ENCODE measurements at regions not wholly inside any gene's neighbourhood (a gene's known extent, or its start where the extent isn't known, plus 50 kb on each side); places are given as distances from the start of the nearest gene placed in this dataset.

GRCh38 chr16:63527404-63527803, 1491.2 kb upstream of the CDH8 start:
- Mint-ChIP-seq H3K4me3 (ENCODE audit: unreplicated experiment) (no peak overlapping the region), H3K27ac (ENCODE audit: unreplicated experiment) (no peak overlapping the region), H3K36me3 (ENCODE audit: insufficient read depth, unreplicated experiment) (no peaks in the 10 kb centered on the region), H3K4me1 (ENCODE audit: low read depth, unreplicated experiment) (no peaks in the 10 kb centered on the region), H3K27me3 (ENCODE audit: insufficient read depth, unreplicated experiment) (peaks cover 2% of the 10 kb centered on the region), H3K9me3 (ENCODE audit: unreplicated experiment) (peaks cover 6% of the 10 kb centered on the region)
- Histone ChIP-seq H3K36me3 (ENCODE audit: control insufficient read depth, insufficient read depth, low read length) (no peaks in the 10 kb centered on the region), H3K4me1 (no peaks in the 10 kb centered on the region), H3K9me3 (no peaks in the 10 kb centered on the region), H3K4me3 (ENCODE audit: low read depth, low read length) (no peak overlapping the region), H3K27me3 (replicated peaks; ENCODE audit: control insufficient read depth, insufficient read depth, low read length) (no peaks in the 10 kb centered on the region)
- ChIA-PET POLR2A (no interaction called here), CTCF (no interaction called here)
- DNase-seq: no peak
- TF ChIP-seq CTCF (IDR thresholded peaks at IDR 0.05; ENCODE audit: insufficient read depth in 1 of 2, low read depth in 1 of 2, low read length in 1 of 2, severe bottlenecking in 1 of 2, unreplicated experiment in 1 of 2): no peak
- no TSS peak for BruUV-seq (replicated peaks)
- intact Hi-C loops (cut with micrococcal nuclease; ENCODE audit: unreplicated experiment): no loop called here

- CTCF ChIA-PET: no interaction called here
- TF ChIP-seq CTCF (IDR thresholded peaks at IDR 0.05; ENCODE audit: insufficient read depth in 1 of 2, low read depth in 1 of 2, low read length in 1 of 2, severe bottlenecking in 1 of 2, unreplicated experiment in 1 of 2): no peak
- intact Hi-C loops (cut with micrococcal nuclease; ENCODE audit: unreplicated experiment): no loop called here
- no peak overlapping the region for H3K27ac Mint-ChIP-seq (ENCODE audit: unreplicated experiment)
- no peaks in the 10 kb centered on the region for H3K36me3 ChIP-seq (ENCODE audit: control insufficient read depth, insufficient read depth, low read length)
- no peak overlapping the region for H3K4me3 ChIP-seq (ENCODE audit: low read depth, low read length)
- no peaks in the 10 kb centered on the region for H3K9me3 Mint-ChIP-seq (ENCODE audit: unreplicated experiment)
- H3K4me1 ChIP-seq: no peaks in the 10 kb centered on the region
- H3K36me3 Mint-ChIP-seq (ENCODE audit: insufficient read depth, unreplicated experiment): no peaks in the 10 kb centered on the region
- H3K4me3 Mint-ChIP-seq (ENCODE audit: unreplicated experiment): no peak overlapping the region
- no peaks in the 10 kb centered on the region for H3K27me3 Mint-ChIP-seq (ENCODE audit: insufficient read depth, unreplicated experiment)
- BruUV-seq (replicated peaks): no TSS peak
- H3K9me3 ChIP-seq: no peaks in the 10 kb centered on the region
- POLR2A ChIA-PET: no interaction called here
- no peaks in the 10 kb centered on the region for H3K4me1 Mint-ChIP-seq (ENCODE audit: low read depth, unreplicated experiment)
- DNase-seq: no peak
- no peaks in the 10 kb centered on the region for H3K27me3 ChIP-seq (replicated peaks; ENCODE audit: control insufficient read depth, insufficient read depth, low read length)
Measured at GRCh38 chr16:63516394-63516793, 1480.2 kb upstream of the CDH8 start.

- H3K36me3 Mint-ChIP-seq (ENCODE audit: insufficient read depth, unreplicated experiment): no peaks in the 10 kb centered on the region
- H3K27me3 Mint-ChIP-seq (ENCODE audit: insufficient read depth, unreplicated experiment): no peaks in the 10 kb centered on the region
- Histone ChIP-seq H3K27me3 (replicated peaks; ENCODE audit: control insufficient read depth, insufficient read depth, low read length) (no peaks in the 10 kb centered on the region), H3K4me1 (no peaks in the 10 kb centered on the region), H3K9me3 (no peaks in the 10 kb centered on the region), H3K4me3 (ENCODE audit: low read depth, low read length) (no peak overlapping the region), H3K36me3 (ENCODE audit: control insufficient read depth, insufficient read depth, low read length) (no peaks in the 10 kb centered on the region)
- no peaks in the 10 kb centered on the region for H3K4me1 Mint-ChIP-seq (ENCODE audit: low read depth, unreplicated experiment)
- intact Hi-C loops (cut with micrococcal nuclease; ENCODE audit: unreplicated experiment): no loop called here
- no peak overlapping the region for H3K27ac Mint-ChIP-seq (ENCODE audit: unreplicated experiment)
- no TSS peak for BruUV-seq (replicated peaks)
- ChIA-PET CTCF (no interaction called here), POLR2A (no interaction called here)
- no peak for TF ChIP-seq CTCF (IDR thresholded peaks at IDR 0.05; ENCODE audit: insufficient read depth in 1 of 2, low read depth in 1 of 2, low read length in 1 of 2, severe bottlenecking in 1 of 2, unreplicated experiment in 1 of 2)
- no peak overlapping the region for H3K4me3 Mint-ChIP-seq (ENCODE audit: unreplicated experiment)
- DNase-seq: no peak
- no peaks in the 10 kb centered on the region for H3K9me3 Mint-ChIP-seq (ENCODE audit: unreplicated experiment)
Measured at GRCh38 chr16:63512910-63513309, 1476.7 kb upstream of the CDH8 start.
